ENCODE measurements at regions not wholly inside any gene's neighbourhood (a gene's known extent, or its start where the extent isn't known, plus 50 kb on each side); places are given as distances from the start of the nearest gene placed in this dataset.

- no peak for DNase-seq
- Mint-ChIP-seq H3K27me3 (no peaks in the 10 kb centered on the region), H3K9me3 (no peaks in the 10 kb centered on the region), H3K27ac (no peak overlapping the region), H3K4me3 (no peak overlapping the region), H3K36me3 (no peaks in the 10 kb centered on the region), H3K4me1 (no peaks in the 10 kb centered on the region)
Measured at GRCh38 chr2:150620855-150621254, 133.4 kb upstream of the RND3 start.

- Mint-ChIP-seq H3K27me3 (no peaks in the 10 kb centered on the region), H3K36me3 (no peaks in the 10 kb centered on the region), H3K4me1 (no peaks in the 10 kb centered on the region), H3K9me3 (no peaks in the 10 kb centered on the region), H3K27ac (no peak overlapping the region), H3K4me3 (no peak overlapping the region)
- DNase-seq = no peak
Measured at GRCh38 chr2:150620416-150620815, 132.9 kb upstream of the RND3 start.

GRCh38 chr2:150619607-150620330, 132.3 kb upstream of the RND3 start:
- H3K4me3 Mint-ChIP-seq = no peak overlapping the region
- H3K9me3 Mint-ChIP-seq = no peaks in the 10 kb centered on the region
- H3K27me3 Mint-ChIP-seq = no peaks in the 10 kb centered on the region
- H3K4me1 Mint-ChIP-seq = no peaks in the 10 kb centered on the region
- no peak overlapping the region for H3K27ac Mint-ChIP-seq
- no peaks in the 10 kb centered on the region for H3K36me3 Mint-ChIP-seq
- DNase-seq = no peak

DNA sequence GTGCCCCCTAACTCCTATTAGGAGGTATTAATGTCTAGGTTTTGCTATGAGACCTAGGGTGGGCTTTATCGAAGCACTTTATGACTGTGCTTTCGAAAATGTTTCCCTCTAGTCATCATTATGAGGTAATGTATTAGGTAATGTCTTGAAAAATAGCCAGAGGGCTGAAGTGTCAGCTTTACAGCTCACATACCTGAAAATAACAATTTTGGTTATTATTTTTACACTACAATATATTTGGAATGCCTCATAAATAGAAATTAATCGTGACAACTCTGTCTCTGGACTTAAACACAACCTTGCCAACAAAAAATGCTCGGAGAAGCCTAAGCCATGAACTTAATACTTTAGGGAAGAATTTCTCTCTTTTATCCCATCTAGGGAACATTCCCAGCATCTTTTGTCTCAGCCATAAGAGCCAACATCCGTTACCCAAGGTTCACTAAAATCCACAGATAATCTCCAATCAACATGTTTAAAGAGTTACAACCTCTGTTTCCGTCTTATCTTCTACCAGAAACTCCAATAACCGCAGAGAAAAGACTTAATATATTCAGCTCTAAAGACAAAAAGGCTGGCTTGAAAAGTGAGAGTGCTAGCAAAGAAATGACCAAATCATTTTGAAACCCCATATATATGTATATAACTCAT, 130.9 kb upstream of the RND3 start:
- Mint-ChIP-seq H3K9me3 (no peaks in the 10 kb centered on the region), H3K27me3 (no peaks in the 10 kb centered on the region), H3K4me1 (no peaks in the 10 kb centered on the region), H3K4me3 (no peak overlapping the region), H3K27ac (no peak overlapping the region), H3K36me3 (no peaks in the 10 kb centered on the region)
- no peak for DNase-seq

- H3K4me1 Mint-ChIP-seq = no peaks in the 10 kb centered on the region
- peaks cover 8% of the 10 kb centered on the region for H3K27me3 Mint-ChIP-seq
- H3K36me3 Mint-ChIP-seq = no peaks in the 10 kb centered on the region
- H3K4me3 Mint-ChIP-seq = no peak overlapping the region
- DNase-seq = no peak
- no peak overlapping the region for H3K27ac Mint-ChIP-seq
- H3K9me3 Mint-ChIP-seq = no peaks in the 10 kb centered on the region
Measured at GRCh38 chr2:150617351-150617978, 130.0 kb upstream of the RND3 start.

DNA sequence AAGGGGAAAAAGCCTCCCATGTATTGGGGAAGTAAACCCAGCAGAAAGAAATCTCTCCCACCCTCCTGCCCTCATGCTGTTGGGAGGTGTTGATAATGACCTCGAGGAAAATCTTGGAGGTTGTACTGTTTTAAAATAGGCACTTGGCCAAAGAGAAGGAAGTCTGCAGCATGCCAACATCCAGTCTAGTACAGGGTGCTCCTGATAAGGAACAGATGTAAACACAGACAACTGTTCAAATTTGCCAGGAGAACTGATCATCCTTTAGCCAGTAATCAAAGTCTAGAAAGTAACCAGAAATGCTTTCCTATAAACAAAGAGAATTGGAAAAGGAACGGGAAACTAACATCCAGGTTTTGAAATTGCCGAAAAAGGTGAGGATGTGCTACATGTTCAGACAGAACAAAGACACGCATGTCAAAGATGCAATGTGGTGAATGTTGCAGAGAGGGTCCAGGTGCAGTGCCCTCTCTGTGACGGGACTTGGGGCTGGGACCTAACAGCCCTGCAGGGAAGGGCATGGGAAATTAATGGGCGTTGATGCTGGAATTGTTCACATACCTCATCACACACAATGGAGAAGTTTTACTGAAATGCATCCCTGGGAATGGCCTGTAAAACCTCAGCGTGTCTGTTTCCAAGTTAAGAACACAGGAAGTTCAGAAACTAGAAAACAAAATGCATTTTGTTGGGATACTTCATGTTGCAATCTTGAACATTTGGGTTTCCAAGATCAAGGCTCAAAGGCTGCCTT, 125.7 kb upstream of the RND3 start:
- Mint-ChIP-seq H3K4me3 (no peak overlapping the region), H3K27me3 (peaks cover 8% of the 10 kb centered on the region), H3K9me3 (no peaks in the 10 kb centered on the region), H3K27ac (no peak overlapping the region), H3K4me1 (no peaks in the 10 kb centered on the region), H3K36me3 (no peaks in the 10 kb centered on the region)
- no peak for DNase-seq

DNA sequence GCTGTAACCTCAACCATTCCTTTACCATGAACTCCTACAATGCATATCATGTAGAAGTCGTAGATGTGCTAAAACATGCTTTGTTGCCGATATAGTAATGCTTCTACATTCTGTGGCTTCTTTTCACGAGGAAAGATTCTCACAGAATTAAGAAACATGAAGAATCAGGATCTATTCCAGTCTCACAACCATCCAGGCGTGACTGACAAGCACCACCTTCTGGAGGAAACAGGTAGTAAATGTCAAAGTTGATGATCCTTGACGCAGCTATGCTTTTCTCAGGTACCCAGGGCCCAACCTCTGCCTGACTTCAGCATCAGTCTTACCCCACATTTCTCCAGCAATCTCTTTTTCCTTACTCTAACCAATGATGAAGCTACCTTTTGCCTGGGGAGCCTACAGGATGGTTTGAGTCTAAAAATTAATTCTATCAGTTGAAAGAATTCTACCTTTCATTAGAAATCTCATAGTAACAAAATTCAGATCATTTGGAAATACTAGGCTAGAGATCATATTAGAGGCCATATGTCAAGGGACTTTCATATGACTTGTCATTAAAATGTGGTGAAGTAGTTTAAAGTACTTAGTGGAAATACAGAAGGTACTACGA, 123.3 kb upstream of the RND3 start:
- no peaks in the 10 kb centered on the region for H3K36me3 Mint-ChIP-seq
- DNase-seq = no peak
- H3K27ac Mint-ChIP-seq = no peak overlapping the region
- no peaks in the 10 kb centered on the region for H3K9me3 Mint-ChIP-seq
- H3K4me3 Mint-ChIP-seq = no peak overlapping the region
- H3K4me1 Mint-ChIP-seq = no peaks in the 10 kb centered on the region
- peaks cover 8% of the 10 kb centered on the region for H3K27me3 Mint-ChIP-seq

DNA sequence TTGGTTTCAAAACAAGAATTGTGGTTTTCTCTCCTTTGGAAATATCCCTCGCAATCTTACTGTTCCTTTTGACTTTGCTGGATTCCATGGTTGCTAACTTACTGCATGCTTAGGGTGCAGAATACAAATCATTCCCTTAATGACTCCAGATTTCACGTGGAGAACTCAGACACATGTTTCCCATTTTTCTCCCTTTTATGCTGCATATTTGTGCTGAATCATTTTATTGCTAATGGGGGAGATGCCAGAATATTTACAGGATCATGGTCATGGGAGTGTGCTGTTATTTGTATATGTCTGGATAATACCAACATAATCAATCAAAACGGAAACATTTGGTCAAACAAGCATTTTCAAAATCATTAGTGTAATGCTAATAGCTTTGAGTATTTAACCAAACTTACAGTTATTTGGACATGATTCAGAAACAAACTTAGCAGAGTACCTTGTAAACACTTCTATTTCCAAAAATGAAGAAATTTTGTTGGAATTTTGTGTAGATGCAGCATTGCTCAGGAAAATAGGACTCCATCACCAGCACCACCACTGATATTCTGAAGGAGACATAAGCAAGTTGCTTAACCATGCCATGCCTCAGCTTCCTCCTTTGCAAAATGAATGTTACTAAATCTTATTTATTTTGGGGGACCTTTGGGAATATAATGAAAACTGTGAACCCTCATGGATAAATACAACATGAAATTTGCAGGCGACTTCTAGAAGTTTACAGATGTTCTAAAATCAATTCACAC, 122.5 kb upstream of the RND3 start:
- H3K27ac Mint-ChIP-seq = no peak overlapping the region

DNA sequence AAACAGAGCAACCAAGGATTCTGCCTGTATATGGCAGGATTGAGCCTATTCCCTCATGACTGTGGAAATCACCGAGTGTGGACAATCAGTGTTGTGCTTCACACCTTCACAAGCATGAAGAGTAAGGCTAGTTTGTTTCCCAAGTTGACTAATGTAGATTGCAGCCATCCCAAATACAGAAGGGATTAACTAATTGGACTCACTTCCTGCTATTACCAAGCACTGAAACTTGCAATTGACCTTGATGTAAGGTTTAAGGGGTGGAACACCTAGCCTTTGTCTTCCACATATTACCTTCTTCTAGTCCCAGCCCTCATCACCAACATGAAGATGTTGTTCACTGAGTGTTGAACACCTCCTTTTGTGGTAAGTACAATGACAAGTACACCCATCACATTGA, 120.9 kb upstream of the RND3 start:
- Mint-ChIP-seq H3K4me1 (no peaks in the 10 kb centered on the region), H3K9me3 (no peaks in the 10 kb centered on the region), H3K36me3 (no peaks in the 10 kb centered on the region), H3K4me3 (no peak overlapping the region), H3K27ac (no peak overlapping the region), H3K27me3 (peaks cover 8% of the 10 kb centered on the region)
- no peak for DNase-seq

More for the DNA sequence above, 122.5 kb upstream of the RND3 start:
- H3K4me3 Mint-ChIP-seq = no peak overlapping the region
- no peaks in the 10 kb centered on the region for H3K4me1 Mint-ChIP-seq
- H3K9me3 Mint-ChIP-seq = no peaks in the 10 kb centered on the region
- H3K27me3 Mint-ChIP-seq = peaks cover 8% of the 10 kb centered on the region
- no peak for DNase-seq
- no peaks in the 10 kb centered on the region for H3K36me3 Mint-ChIP-seq

DNA sequence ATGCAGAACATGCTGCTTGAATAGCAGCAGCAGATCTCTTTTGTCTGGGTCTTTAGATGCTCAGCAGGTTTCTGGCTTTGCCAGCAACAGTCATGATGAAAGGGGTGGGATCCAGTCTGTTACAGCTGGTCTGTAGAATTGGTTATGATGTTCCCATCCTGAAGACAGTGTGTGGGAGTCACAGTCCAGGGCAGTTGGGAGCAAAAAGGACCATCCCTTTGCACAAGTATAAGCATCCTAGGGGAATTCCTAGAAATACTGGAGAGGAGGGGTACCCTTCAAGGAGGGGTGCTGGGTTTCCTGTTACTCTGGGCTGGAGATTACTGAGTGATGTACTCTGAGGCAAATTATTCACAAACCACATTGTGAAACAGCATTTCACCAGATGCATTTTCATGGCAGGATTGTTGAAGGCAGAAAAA, 119.9 kb upstream of the RND3 start:
- DNase-seq = no peak
- Mint-ChIP-seq H3K36me3 (no peaks in the 10 kb centered on the region), H3K4me3 (no peak overlapping the region), H3K27me3 (no peaks in the 10 kb centered on the region), H3K9me3 (no peaks in the 10 kb centered on the region), H3K27ac (no peak overlapping the region), H3K4me1 (no peaks in the 10 kb centered on the region)

GRCh38 chr2:150606380-150607060, 119.1 kb upstream of the RND3 start:
- no peak overlapping the region for H3K27ac Mint-ChIP-seq
- H3K4me3 Mint-ChIP-seq = no peak overlapping the region
- no peaks in the 10 kb centered on the region for H3K9me3 Mint-ChIP-seq
- H3K4me1 Mint-ChIP-seq = no peaks in the 10 kb centered on the region
- no peak for DNase-seq
- no peaks in the 10 kb centered on the region for H3K36me3 Mint-ChIP-seq
- H3K27me3 Mint-ChIP-seq = no peaks in the 10 kb centered on the region

- no peaks in the 10 kb centered on the region for H3K36me3 Mint-ChIP-seq
- H3K4me1 Mint-ChIP-seq = no peaks in the 10 kb centered on the region
- no peaks in the 10 kb centered on the region for H3K9me3 Mint-ChIP-seq
- H3K27ac Mint-ChIP-seq = no peak overlapping the region
- no peaks in the 10 kb centered on the region for H3K27me3 Mint-ChIP-seq
- no peak overlapping the region for H3K4me3 Mint-ChIP-seq
- DNase-seq = no peak
Measured at GRCh38 chr2:150605664-150606063, 118.2 kb upstream of the RND3 start.

- Mint-ChIP-seq H3K4me1 (no peaks in the 10 kb centered on the region), H3K9me3 (no peaks in the 10 kb centered on the region), H3K36me3 (no peaks in the 10 kb centered on the region), H3K27me3 (peaks cover 3% of the 10 kb centered on the region), H3K27ac (no peak overlapping the region), H3K4me3 (no peak overlapping the region)
- no peak for DNase-seq
Measured at GRCh38 chr2:150601280-150602038, 114.0 kb upstream of the RND3 start.

Measured in activated naive CD8-positive, alpha-beta T cell treated with anti-CD3 and anti-CD28 coated beads for 36 hours (primary cell).